ENCODE measurements at regions not wholly inside any gene's neighbourhood (a gene's known extent, or its start where the extent isn't known, plus 50 kb on each side); places are given as distances from the start of the nearest gene placed in this dataset.

- no peak for DNase-seq (ENCODE audit: low read depth in 3 of 3)
These were observed 106.9 kb upstream of the PTCH1 start for GRCh38 chr9:95623640-95624039.

- no peak for DNase-seq (ENCODE audit: low read depth in 3 of 3)
These were observed 104.0 kb upstream of the PTCH1 start for GRCh38 chr9:95620722-95621121.

- DNase-seq (ENCODE audit: low read depth in 3 of 3): no peak
These were observed 103.5 kb upstream of the PTCH1 start for GRCh38 chr9:95620314-95620713.

- DNase-seq (ENCODE audit: low read depth in 3 of 3): no peak
These were observed 98.5 kb upstream of the PTCH1 start for GRCh38 chr9:95615246-95615645.

- DNase-seq (ENCODE audit: low read depth in 3 of 3): no peak
These were observed 96.9 kb upstream of the PTCH1 start for GRCh38 chr9:95613670-95614069.

- DNase-seq (ENCODE audit: low read depth in 3 of 3): no peak
These were observed 94.6 kb upstream of the PTCH1 start for GRCh38 chr9:95611354-95611753.

GRCh38 chr9:95610006-95610785 lies 93.4 kb upstream of the PTCH1 start:
- no peak for DNase-seq (ENCODE audit: low read depth in 3 of 3)

- no peak for DNase-seq (ENCODE audit: low read depth in 3 of 3)
These were observed 92.7 kb upstream of the PTCH1 start for GRCh38 chr9:95609426-95609825.

GRCh38 chr9:95608341-95608740 lies 91.6 kb upstream of the PTCH1 start:
- DNase-seq (ENCODE audit: low read depth in 3 of 3): no peak

- DNase-seq (ENCODE audit: low read depth in 3 of 3): no peak
These were observed 90.7 kb upstream of the PTCH1 start for GRCh38 chr9:95607507-95607906.

GRCh38 chr9:95606489-95607350 lies 89.9 kb upstream of the PTCH1 start:
- no peak for DNase-seq (ENCODE audit: low read depth in 3 of 3)

GRCh38 chr9:95605816-95606488 lies 89.2 kb upstream of the PTCH1 start:
- DNase-seq (ENCODE audit: low read depth in 3 of 3): no peak

GRCh38 chr9:95605101-95605500 lies 88.3 kb upstream of the PTCH1 start:
- DNase-seq (ENCODE audit: low read depth in 3 of 3): no peak

GRCh38 chr9:95598236-95598635 lies 81.5 kb upstream of the PTCH1 start:
- no peak for DNase-seq (ENCODE audit: low read depth in 3 of 3)

GRCh38 chr9:95595721-95596295 lies 79.0 kb upstream of the PTCH1 start:
- DNase-seq (ENCODE audit: low read depth in 3 of 3): no peak

- no peak for DNase-seq (ENCODE audit: low read depth in 3 of 3)
These were observed 76.2 kb upstream of the PTCH1 start for GRCh38 chr9:95592931-95593330.

- no peak for DNase-seq (ENCODE audit: low read depth in 3 of 3)
These were observed 72.2 kb upstream of the PTCH1 start for GRCh38 chr9:95588724-95589588.

GRCh38 chr9:95587021-95587964 lies 70.5 kb upstream of the PTCH1 start:
- DNase-seq (ENCODE audit: low read depth in 3 of 3): no peak

- DNase-seq (ENCODE audit: low read depth in 3 of 3): no peak
These were observed 69.6 kb upstream of the PTCH1 start for GRCh38 chr9:95586326-95586725.

- no peak for DNase-seq (ENCODE audit: low read depth in 3 of 3)
These were observed 69.1 kb upstream of the PTCH1 start for GRCh38 chr9:95585824-95586223.

Measured in stimulated activated CD4-positive, alpha-beta T cell treated with anti-CD3 and anti-CD28 coated beads, TNF-alpha, amount 100 ng/mL, for 24 hours (primary cell).